Panc1 (cell line): ENCODE measurements at regions not wholly inside any gene's neighbourhood (a gene's known extent, or its start where the extent isn't known, plus 50 kb on each side); places are given as distances from the start of the nearest gene placed in this dataset.

Experiments
- ATAC-seq: fragments of 200-7000 bp; cut with Tn5 transposase; 2 replicates; pipeline ENCODE4 v1.9.1; 2020; ENCODE audit warnings: mild to moderate bottlenecking, moderate library complexity
- BruUV-seq: library from RNA; stranded (reverse); fragments of 400-500 nt; replicated peaks from 2 replicates; lab custom pipeline; 2021; lab: Mats Ljungman, UMichigan
- CTCF ChIA-PET: fragments of 300-600 bp; sonication (Branson Sonifier 250); formaldehyde crosslinking; loops from one replicate; lab custom pipeline; 2022; ENCODE audit warnings: antibody characterized with exemption; lab: Charles Lee
- POLR2A ChIA-PET: fragments of 300-600 bp; sonication (Branson Sonifier 250); formaldehyde crosslinking; loops from one replicate; lab custom pipeline; 2022; ENCODE audit warnings: antibody characterized with exemption; lab: Charles Lee
- DNase-seq: peaks from one replicate; pipeline ENCODE4 v3.0.0-alpha.2; 2010; ENCODE audit warnings: low read depth, low spot score
- H3K27ac ChIP-seq: 2 replicates; pipeline ENCODE4 v1.5.1; 2011; ENCODE audit warnings: mild to moderate bottlenecking, low read length, inconsistent platforms
- H3K27me3 ChIP-seq: fragments of 200-500 bp; sonication (Bioruptor generic); 2 replicates; pipeline ENCODE4 v1.6.0; 2014; ENCODE audit warnings: low read length, inconsistent platforms; ENCODE audit not compliant: control insufficient read depth, insufficient read depth
- H3K36me3 ChIP-seq: fragments of 200-500 bp; sonication (Bioruptor generic); 2 replicates; pipeline ENCODE4 v1.5.1; 2014; ENCODE audit warnings: inconsistent platforms, mild to moderate bottlenecking, low read length, moderate library complexity; ENCODE audit not compliant: control insufficient read depth, insufficient read depth
- H3K4me1 ChIP-seq: 2 replicates; pipeline ENCODE4 v1.5.1; 2011; ENCODE audit warnings: inconsistent platforms, mild to moderate bottlenecking, low read length, moderate library complexity; ENCODE audit not compliant: control insufficient read depth, insufficient read depth
- H3K4me3 ChIP-seq, 2 experiments: 2 replicates each; pipeline ENCODE4 v1.5.1; 2011 to 2012; ENCODE audit warnings: low read depth in 2 of 2, low read length in 2 of 2, mild to moderate bottlenecking in 2 of 2, inconsistent platforms in 1 of 2, moderate library complexity in 1 of 2
- H3K9me3 ChIP-seq: fragments of 200-500 bp; sonication (Bioruptor generic); 2 replicates; pipeline ENCODE4 v1.5.1; 2014; ENCODE audit warnings: low read depth, mild to moderate bottlenecking, inconsistent platforms, low read length, moderate library complexity; ENCODE audit not compliant: control insufficient read depth, insufficient read depth
- CTCF ChIP-seq: fragments of 450-650 bp; IDR thresholded peaks from 2 replicates; pipeline ENCODE4 v1.5.1; 2017; ENCODE audit warnings: mild to moderate bottlenecking
- POLR2AphosphoS5 ChIP-seq: IDR thresholded peaks from 2 replicates; pipeline ENCODE4 v1.6.1; 2012; ENCODE audit warnings: mild to moderate bottlenecking, low read depth, low read length, moderate library complexity
- SIN3A ChIP-seq: IDR thresholded peaks from 2 replicates; pipeline ENCODE4 v1.6.1; 2012; ENCODE audit warnings: low read depth, mild to moderate bottlenecking, low read length, moderate library complexity, borderline replicate concordance; ENCODE audit not compliant: insufficient read depth
- TCF7L2 ChIP-seq: IDR thresholded peaks from 2 replicates; pipeline ENCODE4 v1.6.1; 2011; ENCODE audit warnings: mild to moderate bottlenecking, low read depth, low read length, inconsistent platforms
- in situ Hi-C: cut with HindIII; loops from 2 replicates; pipeline ENCODE4 v1.10.0; 2016; ENCODE audit warnings: low sequenced_read_pairs, low pct_unique_long_range_greater_than_20kb
- intact Hi-C: fragments of 100-400 bp; cut with micrococcal nuclease; formaldehyde crosslinking; loops from one replicate; pipeline ENCODE4 v1.10.0; 2022; ENCODE audit not compliant: unreplicated experiment
- TF ChIP-seq, protein P1 (sequence below), 2 experiments: IDR thresholded peaks; 2 replicates each; pipeline ENCODE4 v1.6.1; 2011 to 2012; ENCODE audit warnings: low read depth in 2 of 2, control low read depth in 1 of 2, low read length in 1 of 2, mild to moderate bottlenecking in 1 of 2, moderate library complexity in 1 of 2; ENCODE audit not compliant: insufficient read depth in 1 of 2

DNA sequence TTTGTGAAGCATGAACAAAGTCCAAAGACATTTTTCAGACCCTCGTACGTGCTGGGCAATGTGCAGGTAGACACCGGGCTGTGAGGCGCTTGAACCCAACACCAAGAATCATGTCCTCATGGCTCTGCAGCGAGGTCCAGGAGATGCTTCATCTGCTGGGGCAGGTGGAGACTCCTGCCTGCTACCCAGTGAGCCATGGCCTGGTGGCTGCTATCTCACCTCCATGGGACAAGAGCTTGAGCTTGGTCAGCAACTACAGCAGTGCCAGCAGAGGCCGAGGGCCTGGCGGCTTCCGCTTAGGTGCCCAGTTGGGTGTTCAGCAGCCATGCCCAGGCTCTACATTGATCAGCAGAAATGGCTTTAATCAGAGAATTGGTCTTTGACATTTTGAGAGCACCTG lies 281.0 kb upstream of the HS6ST1 start:
- intact Hi-C loops, result no loop called here
- ChIA-PET CTCF (no interaction called here), POLR2A (no interaction called here)
- ATAC-seq (no peak), DNase-seq (no peak)
- in situ Hi-C loops, result no loop called here
- TF ChIP-seq CTCF, result no peak
- no peak for TF ChIP-seq TCF7L2
- TF ChIP-seq, protein P1, sequence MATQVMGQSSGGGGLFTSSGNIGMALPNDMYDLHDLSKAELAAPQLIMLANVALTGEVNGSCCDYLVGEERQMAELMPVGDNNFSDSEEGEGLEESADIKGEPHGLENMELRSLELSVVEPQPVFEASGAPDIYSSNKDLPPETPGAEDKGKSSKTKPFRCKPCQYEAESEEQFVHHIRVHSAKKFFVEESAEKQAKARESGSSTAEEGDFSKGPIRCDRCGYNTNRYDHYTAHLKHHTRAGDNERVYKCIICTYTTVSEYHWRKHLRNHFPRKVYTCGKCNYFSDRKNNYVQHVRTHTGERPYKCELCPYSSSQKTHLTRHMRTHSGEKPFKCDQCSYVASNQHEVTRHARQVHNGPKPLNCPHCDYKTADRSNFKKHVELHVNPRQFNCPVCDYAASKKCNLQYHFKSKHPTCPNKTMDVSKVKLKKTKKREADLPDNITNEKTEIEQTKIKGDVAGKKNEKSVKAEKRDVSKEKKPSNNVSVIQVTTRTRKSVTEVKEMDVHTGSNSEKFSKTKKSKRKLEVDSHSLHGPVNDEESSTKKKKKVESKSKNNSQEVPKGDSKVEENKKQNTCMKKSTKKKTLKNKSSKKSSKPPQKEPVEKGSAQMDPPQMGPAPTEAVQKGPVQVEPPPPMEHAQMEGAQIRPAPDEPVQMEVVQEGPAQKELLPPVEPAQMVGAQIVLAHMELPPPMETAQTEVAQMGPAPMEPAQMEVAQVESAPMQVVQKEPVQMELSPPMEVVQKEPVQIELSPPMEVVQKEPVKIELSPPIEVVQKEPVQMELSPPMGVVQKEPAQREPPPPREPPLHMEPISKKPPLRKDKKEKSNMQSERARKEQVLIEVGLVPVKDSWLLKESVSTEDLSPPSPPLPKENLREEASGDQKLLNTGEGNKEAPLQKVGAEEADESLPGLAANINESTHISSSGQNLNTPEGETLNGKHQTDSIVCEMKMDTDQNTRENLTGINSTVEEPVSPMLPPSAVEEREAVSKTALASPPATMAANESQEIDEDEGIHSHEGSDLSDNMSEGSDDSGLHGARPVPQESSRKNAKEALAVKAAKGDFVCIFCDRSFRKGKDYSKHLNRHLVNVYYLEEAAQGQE (IDR thresholded peaks at IDR 0.05; ENCODE audit: insufficient read depth in 1 of 2, low read depth in 2 of 2, low read length in 1 of 2), result no peak
- TF ChIP-seq SIN3A, result no peak
- TF ChIP-seq POLR2AphosphoS5, result no peak
- Histone ChIP-seq H3K4me1 (no peaks in the 10 kb centered on the region), H3K36me3 (no peaks in the 10 kb centered on the region), H3K4me3 (no peak overlapping the region), H3K27me3 (no peaks in the 10 kb centered on the region), H3K9me3 (no peaks in the 10 kb centered on the region), H3K27ac (no peak overlapping the region)
- no TSS peak for BruUV-seq

GRCh38 chr2:128600581-128601297 lies 282.1 kb upstream of the HS6ST1 start:
- ChIA-PET CTCF (no interaction called here), POLR2A (no interaction called here)
- in situ Hi-C loops (no loop called here), intact Hi-C loops (no loop called here)
- H3K4me3 ChIP-seq, result no peak overlapping the region
- H3K27me3 ChIP-seq, result no peaks in the 10 kb centered on the region
- no peak overlapping the region for H3K27ac ChIP-seq
- H3K36me3 ChIP-seq, result no peaks in the 10 kb centered on the region
- no peak for TF ChIP-seq CTCF
- no peak for TF ChIP-seq SIN3A
- TF ChIP-seq, protein P1 (IDR thresholded peaks at IDR 0.05; ENCODE audit: insufficient read depth in 1 of 2, low read depth in 2 of 2, low read length in 1 of 2), result no peak
- TF ChIP-seq POLR2AphosphoS5, result no peak
- no peak for DNase-seq
- no peak for ATAC-seq
- H3K4me1 ChIP-seq, result no peaks in the 10 kb centered on the region
- H3K9me3 ChIP-seq, result no peaks in the 10 kb centered on the region
- no TSS peak for BruUV-seq
